Keratinocyte (primary cell): ENCODE measurements at regions not wholly inside any gene's neighbourhood (a gene's known extent, or its start where the extent isn't known, plus 50 kb on each side); places are given as distances from the start of the nearest gene placed in this dataset.

Experiments
- DNase-seq: peaks from one replicate; pipeline ENCODE4 v3.0.0-alpha.2; 2011; ENCODE audit warnings: low read depth, missing footprints, low spot score
- FAIRE-seq: peaks from 2 replicates; lab custom pipeline; 2011; peaks lifted over from hg19 to GRCh38; lab: Jason Lieb, UNC
- H2AFZ ChIP-seq: 2 replicates; pipeline ENCODE4 v1.6.0; 2012; ENCODE audit warnings: low read length, control low read depth, inconsistent platforms; ENCODE audit not compliant: control insufficient read depth
- H3K27ac ChIP-seq: 2 replicates; pipeline ENCODE4 v1.5.1; 2011; ENCODE audit warnings: low read length; ENCODE audit not compliant: control insufficient read depth, insufficient read depth
- H3K27me3 ChIP-seq: 3 replicates; pipeline ENCODE4 v1.6.0; 2011; ENCODE audit warnings: low read length; ENCODE audit not compliant: control insufficient read depth, insufficient read depth; ENCODE audit errors: extremely low read depth
- H3K36me3 ChIP-seq, 2 experiments: 2 replicates in 1 of 2; 3 replicates in 1 of 2; pipeline ENCODE4 v1.5.1; 2011; ENCODE audit warnings: low read length in 2 of 2, mild to moderate bottlenecking in 1 of 2; ENCODE audit not compliant: control insufficient read depth in 2 of 2, insufficient read depth in 2 of 2; ENCODE audit errors: extremely low read depth in 1 of 2
- H3K4me1 ChIP-seq: 3 replicates; pipeline ENCODE4 v1.5.1; 2011; ENCODE audit warnings: low read length; ENCODE audit not compliant: control insufficient read depth, insufficient read depth; ENCODE audit errors: extremely low read depth
- H3K4me2 ChIP-seq: 3 replicates; pipeline ENCODE4 v1.6.0; 2011; ENCODE audit warnings: low read depth, low read length; ENCODE audit not compliant: control insufficient read depth, insufficient read depth; ENCODE audit errors: extremely low read depth
- H3K4me3 ChIP-seq, 3 experiments: fragments of 200-600 bp in 1 of 3; sonication (generic) in 1 of 3; 2 replicates in 2 of 3; 3 replicates in 1 of 3; pipeline ENCODE4 v1.5.1; 2011 to 2016; ENCODE audit warnings: low read length in 3 of 3, mild to moderate bottlenecking in 3 of 3, control low read depth in 2 of 3, inconsistent platforms in 1 of 3, low read depth in 1 of 3, mixed read lengths in 1 of 3, mixed run types in 1 of 3, moderate library complexity in 1 of 3; ENCODE audit not compliant: control insufficient read depth in 2 of 3, insufficient read depth in 2 of 3; ENCODE audit errors: extremely low read depth in 1 of 3
- H3K79me2 ChIP-seq: 2 replicates; pipeline ENCODE4 v1.6.0; 2012; ENCODE audit warnings: low read length; ENCODE audit not compliant: control insufficient read depth, insufficient read depth
- H3K9ac ChIP-seq: 3 replicates; pipeline ENCODE4 v1.6.0; 2011; ENCODE audit warnings: low read length; ENCODE audit not compliant: control insufficient read depth, insufficient read depth; ENCODE audit errors: extremely low read depth
- H3K9me1 ChIP-seq: 3 replicates; pipeline ENCODE4 v1.6.0; 2011; ENCODE audit warnings: low read length; ENCODE audit not compliant: control insufficient read depth, insufficient read depth; ENCODE audit errors: extremely low read depth
- H3K9me3 ChIP-seq: 2 replicates; pipeline ENCODE4 v1.5.1; 2012; ENCODE audit warnings: low read depth, low read length; ENCODE audit not compliant: control insufficient read depth
- H4K20me1 ChIP-seq: 3 replicates; pipeline ENCODE4 v1.6.0; 2011; ENCODE audit warnings: low read length; ENCODE audit not compliant: control insufficient read depth, insufficient read depth; ENCODE audit errors: extremely low read depth
- CTCF ChIP-seq, 3 experiments: IDR thresholded peaks in 1 of 3; conservative IDR thresholded peaks in 1 of 3; optimal IDR thresholded peaks in 1 of 3; 2 replicates in 2 of 3; 3 replicates in 1 of 3; pipeline versions ENCODE3 to v1.5.1; 2011; ENCODE audit warnings: low read length in 3 of 3, mild to moderate bottlenecking in 3 of 3, moderate library complexity in 2 of 3, control low read depth in 1 of 3, inconsistent platforms in 1 of 3; ENCODE audit not compliant: insufficient read depth in 2 of 3; ENCODE audit errors: extremely low read depth in 1 of 3
- EZH2 ChIP-seq: IDR thresholded peaks from one replicate; pipeline ENCODE4 v1.6.1; 2012; ENCODE audit warnings: inconsistent platforms, mild to moderate bottlenecking, low read length, moderate library complexity
- dilution Hi-C: fragments of 300-500 bp; cut with MboI; formaldehyde crosslinking; loops from one replicate; pipeline ENCODE4 v1.7.0; 2020; ENCODE audit warnings: low sequenced_read_pairs; ENCODE audit not compliant: extremely low pct_ligation_motif_present

DNA sequence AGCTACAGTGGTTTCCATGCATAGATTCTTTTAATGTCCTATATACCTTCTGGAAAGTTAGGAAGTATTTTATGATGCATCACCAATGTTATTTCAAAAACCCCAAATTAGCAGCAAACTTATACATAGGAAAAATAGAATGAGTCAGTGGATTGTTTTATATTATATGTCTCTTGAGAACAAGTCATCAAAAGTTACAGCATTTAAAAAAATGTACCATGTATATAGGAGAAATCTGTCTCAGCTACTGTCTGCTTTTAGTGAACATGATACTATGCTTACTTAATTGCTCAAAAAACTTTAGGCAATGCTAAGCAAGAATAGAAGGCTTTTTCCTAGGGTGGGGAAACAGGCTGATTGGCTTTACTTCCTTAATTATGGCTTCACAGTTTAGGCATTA, 365.3 kb downstream of the SAMD5 start:
- H3K4me1 ChIP-seq: no peaks in the 10 kb centered on the region
- FAIRE-seq (no peak), DNase-seq (no peak)
- no peak overlapping the region for H3K27ac ChIP-seq
- H2AFZ ChIP-seq: no peak overlapping the region
- dilution Hi-C loops: no loop called here
- no peaks in the 10 kb centered on the region for H3K27me3 ChIP-seq
- no peaks in the 10 kb centered on the region for H3K79me2 ChIP-seq
- H3K36me3 ChIP-seq: no peaks in the 10 kb centered on the region
- H3K9ac ChIP-seq: no peak overlapping the region
- H3K4me2 ChIP-seq: no peak overlapping the region
- TF ChIP-seq EZH2 (no peak), CTCF (optimal IDR thresholded peaks at IDR 0.05 in 1 of 3, IDR thresholded peaks at IDR 0.05 in 1 of 3, conservative IDR thresholded peaks at IDR 0.05 in 1 of 3; ENCODE audit: extremely low read depth in 1 of 3, insufficient read depth in 2 of 3, low read length in 3 of 3) (no peak)
- no peaks in the 10 kb centered on the region for H3K9me1 ChIP-seq
- no peak overlapping the region for H3K4me3 ChIP-seq
- no peaks in the 10 kb centered on the region for H4K20me1 ChIP-seq
- no peaks in the 10 kb centered on the region for H3K9me3 ChIP-seq

GRCh38 chr6:147874322-147874721, 365.8 kb downstream of the SAMD5 start:
- H2AFZ ChIP-seq: no peak overlapping the region
- no peaks in the 10 kb centered on the region for H3K36me3 ChIP-seq
- FAIRE-seq (no peak), DNase-seq (no peak)
- no peaks in the 10 kb centered on the region for H3K9me1 ChIP-seq
- no peaks in the 10 kb centered on the region for H3K9me3 ChIP-seq
- no peaks in the 10 kb centered on the region for H3K4me1 ChIP-seq
- no peaks in the 10 kb centered on the region for H3K27me3 ChIP-seq
- H3K4me3 ChIP-seq: no peak overlapping the region
- H3K79me2 ChIP-seq: no peaks in the 10 kb centered on the region
- dilution Hi-C loops: no loop called here
- no peak overlapping the region for H3K27ac ChIP-seq
- H4K20me1 ChIP-seq: no peaks in the 10 kb centered on the region
- no peak overlapping the region for H3K9ac ChIP-seq
- TF ChIP-seq CTCF (optimal IDR thresholded peaks at IDR 0.05 in 1 of 3, IDR thresholded peaks at IDR 0.05 in 1 of 3, conservative IDR thresholded peaks at IDR 0.05 in 1 of 3; ENCODE audit: extremely low read depth in 1 of 3, insufficient read depth in 2 of 3, low read length in 3 of 3): no peak
- no peak for TF ChIP-seq EZH2
- no peak overlapping the region for H3K4me2 ChIP-seq
